Nucleus accumbens (tissue), 56 donors: ENCODE measurements at regions not wholly inside any gene's neighbourhood (a gene's known extent, or its start where the extent isn't known, plus 50 kb on each side); places are given as distances from the start of the nearest gene placed in this dataset.
A peak's percentile ranks its signal among the peaks of the same experiment; 100 is the strongest.

ENCODE experiments used
- DNase-seq, 56 donors: peaks; one replicate each; lab custom pipeline; 2025; lab: John Stamatoyannopoulos, UW

- DNase-seq: no peak
These were observed 158.2 kb upstream of the PPP2R2B start for GRCh38 chr5:147036691-147037245.

- peak in 1 of 56 donors; percentile 7 for DNase-seq
These were observed 159.1 kb upstream of the PPP2R2B start for GRCh38 chr5:147037515-147038205.

DNA sequence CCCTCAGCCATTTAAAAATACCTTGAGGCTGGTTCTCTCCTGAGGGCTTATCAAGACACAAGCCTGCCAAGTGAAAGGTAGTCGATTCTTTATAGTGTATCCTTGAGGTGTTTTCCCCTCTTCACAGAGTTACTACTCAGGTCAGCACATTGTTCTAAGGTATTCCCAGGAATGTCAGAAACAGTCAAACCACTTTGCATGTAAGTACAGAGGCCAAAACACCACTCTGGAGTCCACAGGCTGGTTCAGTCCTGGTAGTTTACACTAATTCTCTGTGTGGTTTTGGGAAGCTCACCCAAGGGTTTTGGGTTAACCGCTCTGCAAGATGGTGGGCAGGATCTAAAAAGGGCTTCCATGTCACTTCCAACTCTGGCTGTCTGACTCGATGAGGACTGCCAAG is 162.3 kb upstream of the PPP2R2B start:
- no peak for DNase-seq

DNA sequence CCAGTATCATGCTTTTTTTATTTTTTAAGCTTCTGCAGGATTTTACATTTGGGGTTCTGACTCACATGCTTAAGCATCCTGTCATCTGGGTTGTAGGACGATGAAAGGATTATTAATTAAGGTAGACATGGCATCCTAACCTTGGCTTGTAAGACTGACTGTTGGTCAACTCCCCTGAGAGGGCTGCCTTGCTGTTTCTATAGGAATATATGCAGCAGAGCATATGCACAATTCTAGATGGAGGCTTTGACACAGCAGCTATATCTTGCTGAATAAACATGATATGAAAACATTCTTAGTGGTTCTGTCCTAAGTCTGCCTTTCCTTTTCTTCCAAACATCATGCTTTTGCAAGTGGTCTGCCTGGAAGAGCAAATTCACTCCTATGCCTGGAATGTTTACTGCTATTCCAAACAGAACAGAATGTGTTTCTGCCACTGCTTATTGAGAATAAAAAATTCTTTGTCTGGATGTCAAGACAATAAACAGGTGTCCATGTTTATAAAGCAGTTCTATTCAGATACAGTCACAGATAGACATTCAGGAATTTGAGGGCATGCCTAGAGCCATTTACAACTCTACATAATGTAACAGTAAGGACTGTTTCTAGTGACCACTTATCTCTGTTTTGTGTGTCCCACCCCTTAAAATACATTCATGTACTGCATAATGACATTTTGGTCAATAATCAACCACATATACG is 166.2 kb upstream of the PPP2R2B start:
- no peak for DNase-seq

DNA sequence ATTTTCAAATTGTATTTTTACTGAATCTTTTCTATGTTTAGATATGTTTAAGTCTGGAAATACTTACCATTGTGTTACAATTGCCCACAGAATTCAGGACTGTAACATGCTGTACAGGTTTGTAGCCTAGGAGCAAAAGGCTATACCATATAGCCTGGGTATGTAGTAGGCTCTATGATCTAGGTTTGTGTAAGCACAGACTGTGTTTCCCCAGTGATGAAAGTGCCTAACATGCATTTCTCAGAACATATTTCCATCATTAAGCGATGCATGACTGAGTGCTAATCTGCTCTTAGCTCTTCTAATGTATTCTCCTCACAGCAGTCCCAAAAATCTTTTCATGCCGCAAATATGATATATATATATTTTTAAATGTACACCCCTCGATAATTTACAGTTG is 166.7 kb upstream of the PPP2R2B start:
- DNase-seq: no peak

DNA sequence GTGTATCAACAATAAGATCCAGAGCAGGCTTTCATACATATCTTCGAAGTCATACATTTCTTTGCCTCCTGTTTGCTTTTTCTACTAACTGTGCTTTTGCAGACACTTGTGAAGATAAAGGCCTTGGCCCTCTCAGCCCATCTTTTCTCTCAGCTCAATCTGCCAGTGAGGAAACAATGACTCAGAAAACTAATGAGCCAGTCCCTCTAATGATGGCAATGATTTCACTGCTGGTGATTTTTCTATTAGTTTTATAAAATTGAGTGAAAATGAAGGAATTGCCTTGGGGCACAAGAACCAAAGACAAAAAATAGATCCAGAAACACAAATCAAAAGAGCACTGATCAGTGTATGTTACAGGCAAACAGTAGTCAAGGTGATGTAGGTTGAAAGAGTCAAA is 167.7 kb upstream of the PPP2R2B start:
- no peak for DNase-seq

GRCh38 chr5:147046894-147047293 is 168.3 kb upstream of the PPP2R2B start:
- DNase-seq: no peak

DNA sequence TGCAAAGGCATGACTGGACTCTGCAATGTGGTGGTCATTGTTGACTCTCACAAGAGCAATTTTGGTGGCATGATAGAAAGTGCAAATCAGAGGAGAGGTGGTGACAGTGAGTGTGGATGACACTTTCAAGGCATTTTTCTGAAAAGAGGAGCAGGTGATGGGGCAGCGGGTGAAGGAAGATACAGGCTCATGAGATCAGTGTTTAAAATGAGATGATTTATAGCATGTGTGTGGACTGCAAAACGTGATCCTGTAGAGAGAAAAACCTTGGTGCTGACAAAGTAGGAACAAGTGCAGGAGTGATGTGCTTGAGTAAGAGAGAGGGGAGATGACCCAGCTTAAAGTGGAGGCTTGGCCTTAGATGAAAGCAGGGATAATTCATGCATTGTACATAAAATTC is 171.2 kb upstream of the PPP2R2B start:
- no peak for DNase-seq

GRCh38 chr5:147050172-147050571 is 171.6 kb upstream of the PPP2R2B start:
- DNase-seq: peak in 8 of 56 donors; percentile 4 to 44 (median 22)

DNA sequence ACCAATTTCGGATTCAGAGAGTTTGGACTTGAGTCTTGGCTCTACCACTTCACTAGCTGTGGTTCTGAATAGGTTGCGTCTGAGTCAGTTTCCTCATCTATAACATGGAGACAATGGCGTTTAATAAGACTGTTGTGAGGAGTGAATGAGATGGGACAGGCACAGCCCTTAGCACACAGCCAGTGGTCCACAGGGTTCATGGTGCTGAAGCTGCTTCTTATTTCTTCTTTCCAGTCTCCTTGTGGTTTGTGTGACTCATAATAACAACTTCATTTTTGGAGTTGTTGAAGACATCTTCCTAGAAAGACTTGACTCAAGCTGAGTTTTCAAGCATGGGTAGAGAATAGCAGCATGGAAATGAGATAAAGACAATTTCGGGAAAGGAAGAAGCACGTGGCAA is 172.6 kb upstream of the PPP2R2B start:
- no peak for DNase-seq

- DNase-seq: no peak
These were observed 174.0 kb upstream of the PPP2R2B start for GRCh38 chr5:147052519-147052918.

DNA sequence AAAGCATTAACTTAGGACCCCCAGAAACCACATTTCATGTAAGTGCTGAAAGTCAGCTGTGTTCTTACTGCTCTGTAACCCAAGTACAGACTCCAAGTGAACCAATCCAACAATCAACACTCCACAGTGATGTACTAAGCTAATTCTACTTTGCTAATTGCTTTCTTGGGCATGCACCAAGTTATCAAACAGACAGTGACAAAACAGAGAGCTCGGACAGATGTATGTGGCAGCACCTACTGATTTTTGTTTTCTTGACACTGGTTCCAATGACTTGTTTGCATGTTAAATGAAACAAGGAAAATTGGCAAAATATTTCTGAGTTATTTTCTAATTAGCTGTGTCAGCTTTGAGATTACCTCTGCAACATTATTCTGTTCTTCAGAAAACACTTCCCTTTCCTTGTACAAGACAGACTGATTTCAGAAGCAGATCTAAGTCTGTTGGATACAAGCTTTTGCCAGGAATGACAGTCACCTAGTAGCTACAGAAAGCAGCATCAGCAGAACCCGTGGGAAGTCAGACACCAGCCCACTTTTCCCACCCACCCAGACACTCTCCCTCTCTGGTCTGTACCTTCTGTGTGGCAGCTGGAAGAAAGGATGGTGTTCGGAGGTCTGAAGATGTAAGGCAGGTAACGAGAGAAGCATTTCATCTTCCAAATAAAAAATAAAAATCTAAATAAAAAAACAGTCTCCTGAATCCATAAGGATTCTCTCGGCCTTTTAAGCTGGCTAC is 176.7 kb upstream of the PPP2R2B start:
- no peak for DNase-seq

DNA sequence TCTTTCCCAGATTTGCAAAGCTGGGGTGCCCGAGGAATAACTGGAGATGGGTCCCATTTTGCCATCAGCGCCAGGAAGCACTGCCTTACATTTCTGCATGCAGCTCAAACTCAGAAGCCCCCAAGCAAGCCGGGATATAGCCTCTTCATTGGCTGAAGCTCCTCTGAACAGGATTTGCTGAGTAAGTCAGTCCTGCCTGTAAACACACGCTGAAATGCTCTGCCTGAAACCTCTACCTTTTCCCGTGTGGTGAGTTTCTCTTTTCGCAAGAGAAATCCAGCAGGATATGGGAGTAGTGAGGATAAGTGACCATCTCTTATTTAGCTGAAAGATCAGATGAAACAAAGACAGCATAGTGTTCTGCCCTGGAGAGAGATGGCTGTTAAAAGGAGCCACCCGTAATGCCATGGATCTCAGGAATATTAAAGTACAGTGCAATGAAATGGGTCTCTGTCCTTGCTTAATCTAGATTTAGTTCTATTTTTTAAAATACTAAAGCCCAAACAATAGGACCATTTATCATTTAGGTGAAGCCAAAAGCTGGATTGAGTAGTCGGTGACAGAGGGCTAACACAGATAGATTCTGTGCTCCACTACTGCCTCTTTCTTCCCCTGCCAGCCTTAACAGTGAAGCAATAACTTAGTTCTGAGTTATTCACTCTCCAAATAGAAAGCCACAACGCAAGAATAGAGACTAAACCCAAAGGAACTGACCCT is 177.5 kb upstream of the PPP2R2B start:
- DNase-seq: peak in 9 of 56 donors; percentile 2 to 25 (median 9)

DNA sequence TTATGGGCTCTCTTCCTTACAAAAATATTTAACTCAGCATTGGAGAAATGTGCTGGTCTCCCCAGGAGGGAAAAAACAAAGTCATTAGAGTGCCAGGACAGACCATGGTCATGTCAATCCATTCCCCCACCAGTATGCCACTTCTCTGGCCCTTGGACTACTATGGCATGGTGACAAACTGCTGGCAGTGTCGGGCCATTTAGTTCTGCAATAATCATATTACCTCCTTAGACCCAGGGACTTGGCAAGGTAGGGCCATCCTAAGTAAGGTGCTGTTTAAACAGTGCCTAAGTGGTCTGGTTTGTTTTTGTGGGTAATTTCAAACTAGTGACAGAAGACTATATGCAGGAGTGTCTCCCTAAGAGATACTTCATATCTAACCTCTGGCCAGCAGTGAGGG is 177.8 kb upstream of the STK32A start:
- no peak for DNase-seq

DNA sequence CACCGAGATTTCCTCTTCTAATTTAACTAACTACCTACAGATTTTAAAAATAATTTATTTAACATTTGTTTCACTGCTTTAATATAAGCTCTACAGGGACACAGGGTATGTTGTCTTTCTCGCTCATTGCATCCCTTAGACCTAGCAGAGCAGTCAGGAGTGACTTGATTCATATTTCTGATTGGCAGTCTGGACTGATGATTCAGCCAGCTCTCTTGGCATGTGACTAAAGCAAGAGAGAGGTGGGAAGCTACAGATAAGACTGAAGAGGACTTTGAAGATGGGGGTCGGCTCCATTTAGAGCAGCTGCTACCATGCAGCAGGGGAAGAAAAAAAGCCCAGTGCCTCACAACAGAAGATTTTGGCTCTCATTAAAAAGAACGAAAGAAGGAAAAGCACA is 173.4 kb upstream of the STK32A start:
- DNase-seq: no peak

DNA sequence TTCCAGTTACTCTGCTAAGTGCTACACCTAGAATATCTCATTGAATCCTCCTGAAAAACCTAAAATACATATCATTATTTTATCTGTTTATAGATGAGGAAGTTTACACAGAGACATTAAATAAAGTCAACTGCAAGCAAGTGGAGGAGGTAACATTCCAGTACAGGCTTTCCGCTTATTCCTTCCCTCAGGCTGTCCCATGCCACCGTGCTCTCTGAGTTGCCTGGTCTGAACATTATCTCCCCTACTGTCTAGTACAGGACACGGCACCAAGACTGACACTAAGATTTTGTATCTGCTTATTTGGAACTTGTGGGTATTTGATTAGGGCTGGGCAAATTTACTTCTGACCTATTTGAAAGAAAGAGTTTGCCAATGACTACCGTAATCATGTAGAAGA is 172.4 kb upstream of the STK32A start:
- DNase-seq: no peak

DNA sequence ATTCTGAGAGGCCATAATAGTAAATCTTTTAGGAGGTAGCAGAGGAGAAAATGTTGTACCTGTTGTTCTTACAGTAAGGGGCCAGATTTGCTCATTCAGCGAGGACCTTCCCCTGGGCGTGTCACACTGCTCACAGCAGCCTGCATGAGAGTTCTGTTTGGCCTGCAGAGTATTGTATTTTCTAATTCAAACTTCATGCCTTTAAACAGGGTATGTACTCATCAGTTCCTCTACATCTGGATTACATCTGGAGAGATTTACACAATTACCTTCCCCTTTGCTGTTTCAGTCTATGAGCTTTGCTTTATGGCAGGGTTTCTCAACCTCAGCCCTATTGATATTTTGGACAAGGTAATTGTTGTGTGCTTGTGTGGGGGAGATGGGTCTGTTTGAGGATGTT is 170.9 kb upstream of the STK32A start:
- DNase-seq: no peak

DNA sequence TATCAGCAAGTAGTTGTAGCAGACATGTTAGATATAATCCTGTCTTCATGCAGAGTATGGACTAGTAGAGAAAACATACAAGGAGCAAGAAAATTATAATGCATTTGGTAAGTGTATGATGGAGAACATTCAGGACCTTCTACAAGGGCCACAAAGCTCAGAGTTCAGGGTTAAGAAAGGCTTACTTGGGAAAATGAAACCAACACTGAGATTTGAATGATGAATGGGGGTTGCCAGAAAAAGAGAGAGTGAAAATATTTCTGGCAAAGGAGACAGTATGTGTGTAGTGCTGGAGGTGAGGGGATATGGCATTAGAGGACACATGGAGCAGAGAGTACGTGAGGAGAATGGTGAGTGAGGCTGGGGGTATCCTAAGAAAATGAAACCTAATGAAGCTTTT is 169.8 kb upstream of the STK32A start:
- DNase-seq: no peak

- no peak for DNase-seq
These were observed 165.8 kb upstream of the STK32A start for GRCh38 chr5:147068998-147069397.

DNA sequence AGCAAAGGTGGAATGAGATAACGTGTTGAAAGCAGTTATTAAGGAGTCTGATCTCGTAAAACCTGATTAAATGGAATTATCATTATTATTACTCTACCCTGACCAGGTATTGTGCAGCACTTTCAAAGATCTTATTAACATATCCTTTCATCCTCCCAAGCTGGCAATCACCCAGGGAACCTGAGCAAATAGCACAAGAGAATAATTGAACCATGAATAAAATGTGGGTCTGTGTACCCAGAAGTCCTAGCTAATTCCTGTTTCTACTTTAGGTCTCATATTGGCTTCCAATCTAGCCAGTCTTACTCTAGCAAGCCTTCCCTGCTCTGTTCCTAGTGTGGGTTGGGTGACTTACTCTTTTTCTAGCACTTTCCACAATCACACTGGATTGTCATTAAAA is 162.2 kb upstream of the STK32A start:
- DNase-seq: peak in 2 of 56 donors; percentile 3 to 29

DNA sequence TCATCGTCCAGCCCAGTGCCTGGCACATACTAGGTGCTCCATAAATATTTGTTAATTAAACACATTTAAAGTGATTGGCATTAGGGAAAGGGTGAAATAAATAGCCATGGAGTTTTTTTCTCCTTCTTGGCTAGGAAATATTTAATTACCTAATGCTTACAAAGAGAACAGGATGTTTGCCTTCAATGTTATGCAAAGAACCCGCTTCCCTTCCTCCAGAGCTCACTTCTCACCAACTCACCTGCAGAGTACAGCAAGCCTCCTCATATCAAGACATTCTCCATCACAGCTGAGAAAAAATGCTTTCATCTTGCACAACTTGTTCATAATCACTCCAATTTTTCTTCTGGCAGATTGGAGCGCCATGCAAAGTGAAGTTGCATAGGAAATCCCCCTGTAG is 161.7 kb upstream of the STK32A start:
- no peak for DNase-seq
